Neural crest cell (in vitro differentiated cells): ENCODE measurements at regions not wholly inside any gene's neighbourhood (a gene's known extent, or its start where the extent isn't known, plus 50 kb on each side); places are given as distances from the start of the nearest gene placed in this dataset.
"Not testable (repeated sequence)": the region's sequence is repeated elsewhere in the genome, so short reads cannot be mapped to it uniquely, and the experiment has no call there.

Experiments used
- DNase-seq: peaks from one replicate; pipeline ENCODE4 v3.0.0; 2021; ENCODE audit warnings: low read depth, mixed read lengths, low spot score
- H3K27ac Mint-ChIP-seq: one replicate; pipeline ENCODE4 v1.8.0; 2021; ENCODE audit warnings: mild to moderate bottlenecking, mixed read lengths; ENCODE audit not compliant: unreplicated experiment
- H3K27me3 Mint-ChIP-seq: 2 replicates; pipeline ENCODE4 v1.8.0; 2021; ENCODE audit warnings: low read depth, mild to moderate bottlenecking, mixed read lengths
- H3K36me3 Mint-ChIP-seq: 2 replicates; pipeline ENCODE4 v1.8.0; 2021; ENCODE audit warnings: low read depth, mild to moderate bottlenecking, mixed read lengths
- H3K4me1 Mint-ChIP-seq: 2 replicates; pipeline ENCODE4 v1.8.0; 2021; ENCODE audit warnings: mixed read lengths
- H3K4me3 Mint-ChIP-seq: one replicate; pipeline ENCODE4 v1.8.0; 2021; ENCODE audit warnings: mild to moderate bottlenecking, mixed read lengths
- H3K9me3 Mint-ChIP-seq: 2 replicates; pipeline ENCODE4 v1.8.0; 2021; ENCODE audit warnings: mixed read lengths
- CTCF ChIP-seq: fragments of 200-600 bp; sonication (generic); conservative IDR thresholded peaks from 2 replicates; pipeline ENCODE4 v1.5.0; 2021; ENCODE audit warnings: antibody characterized with exemption, mild to moderate bottlenecking

- no peaks in the 10 kb centered on the region for H3K4me1 Mint-ChIP-seq
- H3K9me3 Mint-ChIP-seq = no peaks in the 10 kb centered on the region
- no peaks in the 10 kb centered on the region for H3K36me3 Mint-ChIP-seq
- H3K27me3 Mint-ChIP-seq = no peaks in the 10 kb centered on the region
- no peak overlapping the region for H3K4me3 Mint-ChIP-seq
- TF ChIP-seq CTCF = no peak
- DNase-seq = no peak
- H3K27ac Mint-ChIP-seq = no peak overlapping the region
Observed at GRCh38 chr2:34703292-34703691, 1104.2 kb upstream of the FAM98A start.

- not testable (repeated sequence) for H3K27me3 Mint-ChIP-seq, H3K27ac Mint-ChIP-seq, H3K9me3 Mint-ChIP-seq, H3K36me3 Mint-ChIP-seq, DNase-seq, H3K4me3 Mint-ChIP-seq, H3K4me1 Mint-ChIP-seq
Observed at GRCh38 chr2:34702391-34702790, 1103.3 kb upstream of the FAM98A start.

- H3K36me3 Mint-ChIP-seq, DNase-seq, H3K4me1 Mint-ChIP-seq, H3K27me3 Mint-ChIP-seq, H3K27ac Mint-ChIP-seq, H3K4me3 Mint-ChIP-seq, H3K9me3 Mint-ChIP-seq: not testable (repeated sequence)
Observed at GRCh38 chr2:34677591-34677990, 1078.5 kb upstream of the FAM98A start.

GRCh38 chr2:34677119-34677531 lies 1078.0 kb upstream of the FAM98A start:
- not testable (repeated sequence) for H3K27me3 Mint-ChIP-seq, H3K9me3 Mint-ChIP-seq, DNase-seq, H3K4me1 Mint-ChIP-seq, H3K4me3 Mint-ChIP-seq, H3K36me3 Mint-ChIP-seq
- H3K27ac Mint-ChIP-seq = peak overlapping the region; percentile 82

GRCh38 chr2:34670482-34670881 lies 1071.4 kb upstream of the FAM98A start:
- DNase-seq = no peak
- peaks cover 8% of the 10 kb centered on the region for H3K4me1 Mint-ChIP-seq
- H3K27ac Mint-ChIP-seq = no peak overlapping the region
- TF ChIP-seq CTCF = no peak
- no peaks in the 10 kb centered on the region for H3K9me3 Mint-ChIP-seq
- no peak overlapping the region for H3K4me3 Mint-ChIP-seq
- H3K27me3 Mint-ChIP-seq = no peaks in the 10 kb centered on the region
- H3K36me3 Mint-ChIP-seq = no peaks in the 10 kb centered on the region

GRCh38 chr2:34666821-34667220 lies 1067.7 kb upstream of the FAM98A start:
- Mint-ChIP-seq H3K4me3 (no peak overlapping the region), H3K27ac (no peak overlapping the region), H3K4me1 (peaks cover 8% of the 10 kb centered on the region), H3K36me3 (no peaks in the 10 kb centered on the region), H3K9me3 (no peaks in the 10 kb centered on the region), H3K27me3 (no peaks in the 10 kb centered on the region)
- DNase-seq = no peak
- no peak for TF ChIP-seq CTCF

- no peak for TF ChIP-seq CTCF
- Mint-ChIP-seq H3K36me3 (no peaks in the 10 kb centered on the region), H3K27me3 (peaks cover 3% of the 10 kb centered on the region), H3K9me3 (no peaks in the 10 kb centered on the region), H3K4me1 (peaks cover 8% of the 10 kb centered on the region), H3K27ac (no peak overlapping the region), H3K4me3 (no peak overlapping the region)
- no peak for DNase-seq
Observed at GRCh38 chr2:34664266-34664665, 1065.2 kb upstream of the FAM98A start.
